Stomach smooth muscle (tissue), 2 donors: ENCODE measurements at regions not wholly inside any gene's neighbourhood (a gene's known extent, or its start where the extent isn't known, plus 50 kb on each side); places are given as distances from the start of the nearest gene placed in this dataset.
"Not testable (repeated sequence)": the region's sequence is repeated elsewhere in the genome, so short reads cannot be mapped to it uniquely, and the experiment has no call there.

Experiments
- H3K27ac ChIP-seq: one replicate; pipeline ENCODE4 v1.7.0; 2013; ENCODE audit warnings: mild to moderate bottlenecking, low read length, inconsistent platforms
- H3K27me3 ChIP-seq, 2 donors: one replicate each; pipeline ENCODE4 v1.7.0; 2013; ENCODE audit warnings: low read length in 2 of 2; ENCODE audit not compliant: insufficient read depth in 2 of 2, control insufficient read depth in 1 of 2
- H3K36me3 ChIP-seq, 2 donors: one replicate each; pipeline ENCODE4 v1.7.0; 2013; ENCODE audit warnings: low read length in 2 of 2; ENCODE audit not compliant: control insufficient read depth in 2 of 2, insufficient read depth in 2 of 2
- H3K4me1 ChIP-seq: one replicate; pipeline ENCODE4 v1.7.0; 2013; ENCODE audit warnings: low read length; ENCODE audit not compliant: control insufficient read depth, insufficient read depth
- H3K4me3 ChIP-seq, 2 donors: one replicate each; pipeline ENCODE4 v1.7.0; 2013; ENCODE audit warnings: low read length in 2 of 2
- H3K9ac ChIP-seq, 2 donors: one replicate each; pipeline ENCODE4 v1.7.0; 2013; ENCODE audit warnings: low read length in 2 of 2, mild to moderate bottlenecking in 1 of 2
- H3K9me3 ChIP-seq, 2 donors: one replicate each; pipeline ENCODE4 v1.7.0; 2013; ENCODE audit warnings: low read length in 2 of 2; ENCODE audit not compliant: control insufficient read depth in 2 of 2
- donor health status: healthy.
- donor health status: Pancreatic carcinoma.

DNA sequence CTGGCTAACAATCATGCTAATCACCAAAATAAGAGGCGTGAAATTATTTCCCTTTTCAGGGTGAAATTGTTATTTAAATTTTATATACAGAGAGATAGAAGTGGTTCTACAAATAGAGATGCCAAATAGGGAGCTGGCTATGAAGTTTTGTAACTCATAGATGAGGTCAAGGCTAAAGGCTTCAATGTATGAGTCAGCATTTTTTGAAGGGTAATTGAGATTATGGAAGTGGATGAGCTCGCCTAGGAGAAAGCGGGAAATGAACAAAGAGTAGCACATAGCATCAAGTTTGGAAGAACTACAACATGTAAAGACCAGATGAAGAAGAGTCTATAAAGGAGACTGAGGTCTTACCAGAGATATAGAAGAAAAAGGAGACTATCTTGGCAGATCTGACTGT, 838.1 kb downstream of the DNAJB9 start:
- H3K4me1 ChIP-seq, result no peaks in the 10 kb centered on the region
- H3K9me3 ChIP-seq, result no peaks in the 10 kb centered on the region
- no peaks in the 10 kb centered on the region for H3K27me3 ChIP-seq

DNA sequence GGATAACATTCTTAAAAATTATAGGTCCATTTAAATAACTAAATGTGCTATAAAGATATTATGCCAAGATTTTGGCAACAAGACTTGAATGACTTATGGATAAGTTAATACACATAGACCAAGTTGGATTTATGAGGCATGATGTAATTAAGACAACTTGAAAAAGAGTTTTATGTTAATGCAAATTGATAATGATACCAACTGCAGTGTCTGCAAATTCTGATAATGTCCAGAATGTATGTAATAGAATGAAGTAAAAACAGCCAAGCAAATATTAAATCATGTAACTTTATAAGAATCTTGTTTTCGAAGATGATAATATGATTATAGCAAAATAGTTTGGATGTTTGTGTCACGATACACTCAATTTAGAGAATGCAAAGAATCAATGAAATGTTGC, 868.3 kb downstream of the DNAJB9 start:
- Histone ChIP-seq H3K9me3 (no peaks in the 10 kb centered on the region), H3K4me1 (no peaks in the 10 kb centered on the region), H3K27me3 (no peaks in the 10 kb centered on the region), H3K4me3 (no peak overlapping the region), H3K36me3 (no peaks in the 10 kb centered on the region), H3K27ac (no peak overlapping the region), H3K9ac (no peak overlapping the region)

More for the DNA sequence above, 838.1 kb downstream of the DNAJB9 start:
- H3K27ac ChIP-seq, result no peak overlapping the region
- no peak overlapping the region for H3K9ac ChIP-seq
- no peak overlapping the region for H3K4me3 ChIP-seq
- no peaks in the 10 kb centered on the region for H3K36me3 ChIP-seq

DNA sequence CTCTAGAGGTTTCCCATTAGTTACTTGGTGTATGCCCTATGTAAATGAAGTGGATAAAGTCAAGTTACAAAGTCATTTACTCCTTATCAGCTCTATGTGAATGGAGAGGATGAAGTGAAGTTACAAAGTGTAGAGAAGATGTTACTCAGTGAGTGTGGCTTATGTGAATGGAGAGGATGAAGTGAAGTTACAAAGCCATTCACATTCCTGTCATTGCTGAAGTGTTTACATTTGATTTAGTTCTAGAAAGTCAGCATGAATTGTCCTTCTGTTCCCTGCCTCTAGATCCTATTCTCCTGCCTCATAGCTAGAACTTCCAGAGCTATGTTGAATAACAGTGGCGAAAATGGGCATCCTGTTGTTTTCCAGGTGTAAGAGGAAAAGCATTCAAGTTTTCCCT, 880.1 kb downstream of the DNAJB9 start:
- Histone ChIP-seq H3K27me3 (no peaks in the 10 kb centered on the region), H3K36me3 (no peaks in the 10 kb centered on the region), H3K4me1 (no peaks in the 10 kb centered on the region), H3K27ac (no peak overlapping the region), H3K9me3 (peaks cover 0 to 8% of the 10 kb centered on the region in 2 donors), H3K4me3 (no peak overlapping the region), H3K9ac (no peak overlapping the region)

DNA sequence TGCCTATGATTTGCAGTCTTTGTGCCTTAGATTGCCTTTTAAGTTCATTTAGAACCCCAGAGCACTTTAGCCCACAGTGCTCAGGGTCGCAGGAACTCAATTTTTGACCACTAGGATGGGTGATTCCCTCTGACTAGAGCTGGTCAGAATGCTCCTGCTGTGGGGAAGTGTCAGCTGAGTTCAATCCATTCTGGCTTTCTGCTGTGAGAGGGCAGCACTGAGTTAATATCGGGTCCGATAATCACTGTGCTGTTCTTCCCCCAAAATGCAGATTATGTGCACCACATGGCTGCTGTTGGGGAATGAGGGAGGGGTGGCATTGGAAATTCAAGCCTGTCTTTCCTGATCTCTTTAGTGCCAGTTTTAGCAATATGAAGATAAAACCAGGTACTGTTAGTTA, 886.4 kb downstream of the DNAJB9 start:
- Histone ChIP-seq H3K4me3 (no peak overlapping the region), H3K9ac (no peak overlapping the region), H3K36me3 (no peaks in the 10 kb centered on the region), H3K9me3 (peaks cover 3 to 11% of the 10 kb centered on the region in 2 donors), H3K27me3 (no peaks in the 10 kb centered on the region), H3K27ac (no peak overlapping the region), H3K4me1 (no peaks in the 10 kb centered on the region)

DNA sequence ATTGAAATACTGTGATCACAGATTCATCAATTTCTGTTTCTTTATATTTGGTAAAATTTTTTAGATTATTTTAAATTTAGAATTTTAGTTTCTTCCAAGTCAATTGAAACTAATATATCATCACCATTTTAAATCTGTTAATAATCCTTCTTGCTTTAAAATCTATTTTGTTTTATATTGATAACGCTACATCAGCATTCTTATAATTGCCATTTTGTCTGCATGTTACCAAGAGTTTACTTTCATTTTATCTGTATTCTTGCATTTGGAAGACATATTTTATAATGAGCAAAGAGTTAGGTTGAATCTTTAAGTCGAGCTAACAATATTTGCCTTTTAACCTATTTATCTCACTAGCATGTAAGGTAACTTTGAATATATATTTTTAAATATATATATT, 890.6 kb downstream of the DNAJB9 start:
- Histone ChIP-seq H3K9ac (no peak overlapping the region), H3K4me3 (no peak overlapping the region), H3K36me3 (no peaks in the 10 kb centered on the region), H3K9me3 (peaks cover 0 to 3% of the 10 kb centered on the region in 2 donors), H3K4me1 (no peaks in the 10 kb centered on the region), H3K27ac (no peak overlapping the region), H3K27me3 (no peaks in the 10 kb centered on the region)

DNA sequence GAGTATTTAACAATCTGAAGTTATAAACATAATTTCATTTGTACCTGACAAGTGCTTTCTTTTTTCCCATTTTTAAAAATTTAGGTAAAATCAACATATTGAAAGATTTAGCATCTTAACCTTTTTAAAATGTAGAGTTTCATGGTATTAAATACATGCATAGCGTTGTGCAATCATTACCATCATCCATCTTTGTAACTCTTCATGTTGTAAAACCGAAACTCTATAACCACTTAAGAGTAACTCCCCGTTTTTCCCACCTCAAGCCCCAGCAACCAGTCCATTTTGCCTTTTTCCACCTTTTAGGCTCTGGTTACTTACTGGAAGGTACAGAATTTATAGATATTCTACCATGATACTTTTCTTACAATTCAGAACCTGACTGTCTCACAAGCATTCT, 892.5 kb downstream of the DNAJB9 start:
- no peaks in the 10 kb centered on the region for H3K9me3 ChIP-seq
- no peak overlapping the region for H3K9ac ChIP-seq
- H3K4me1 ChIP-seq, result no peaks in the 10 kb centered on the region
- H3K27ac ChIP-seq, result no peak overlapping the region
- H3K4me3 ChIP-seq, result no peak overlapping the region
- no peaks in the 10 kb centered on the region for H3K27me3 ChIP-seq
- no peaks in the 10 kb centered on the region for H3K36me3 ChIP-seq

DNA sequence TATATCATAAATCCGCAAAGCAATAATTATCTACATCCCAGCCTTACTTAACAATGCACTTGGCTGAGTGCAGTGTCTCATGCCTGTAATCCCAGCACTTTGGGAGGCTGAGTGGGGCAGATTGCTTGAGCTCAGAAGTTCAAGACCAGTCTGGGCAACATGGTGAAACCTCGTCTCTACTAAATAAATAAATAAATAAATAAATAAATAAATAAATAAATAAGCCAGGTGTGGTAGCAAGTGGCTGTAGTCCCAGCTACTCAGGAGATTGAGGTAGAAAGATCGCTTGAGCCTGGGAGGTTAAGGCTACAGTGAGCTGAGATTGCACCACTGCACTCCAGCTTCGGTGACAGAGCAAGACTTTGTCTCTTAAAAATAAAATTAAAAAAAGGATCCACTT, 898.1 kb downstream of the DNAJB9 start:
- H3K4me1 ChIP-seq, H3K27me3 ChIP-seq, H3K27ac ChIP-seq, H3K36me3 ChIP-seq, H3K9ac ChIP-seq, H3K4me3 ChIP-seq, H3K9me3 ChIP-seq: not testable (repeated sequence)

DNA sequence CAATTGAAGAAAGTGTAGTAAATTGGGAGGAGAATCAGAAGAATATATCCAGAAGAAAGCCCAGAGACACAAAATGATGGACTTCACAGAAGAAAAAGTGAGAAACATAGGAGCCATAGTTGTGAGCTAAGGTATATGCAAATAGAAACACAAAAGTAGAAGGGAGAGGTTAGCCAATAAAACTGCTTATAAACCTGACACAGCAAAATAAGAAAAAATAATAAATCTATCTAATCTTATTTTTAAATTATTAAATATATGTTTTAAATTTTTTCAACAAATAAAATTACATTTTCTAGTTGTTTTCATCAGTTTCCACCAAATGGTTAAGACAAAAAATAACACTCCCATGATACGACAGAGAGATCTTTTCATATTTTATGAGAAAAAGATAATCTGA, 903.5 kb downstream of the DNAJB9 start:
- H3K27me3 ChIP-seq, result no peaks in the 10 kb centered on the region
- no peaks in the 10 kb centered on the region for H3K9me3 ChIP-seq
- H3K27ac ChIP-seq, result no peak overlapping the region
- no peak overlapping the region for H3K4me3 ChIP-seq
- no peaks in the 10 kb centered on the region for H3K4me1 ChIP-seq
- H3K9ac ChIP-seq, result no peak overlapping the region
- no peaks in the 10 kb centered on the region for H3K36me3 ChIP-seq

DNA sequence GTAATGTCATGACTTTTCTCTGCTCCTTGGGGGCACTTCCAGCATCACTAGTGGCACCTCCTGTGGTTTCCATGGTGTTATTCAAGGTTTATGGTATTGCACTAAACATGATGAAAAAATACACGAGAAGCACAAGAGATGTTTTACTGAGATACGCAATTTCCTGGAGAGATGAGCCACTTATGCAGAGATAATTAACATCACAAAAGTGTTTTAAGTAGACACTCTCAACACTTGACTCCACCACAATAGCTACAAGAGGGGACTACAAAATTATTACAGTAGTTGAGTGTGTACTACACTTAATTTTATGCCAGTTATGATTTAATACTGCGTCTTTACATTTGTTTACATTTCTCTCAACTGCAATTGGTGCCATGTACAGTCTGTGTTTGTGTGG, 906.7 kb downstream of the DNAJB9 start:
- Histone ChIP-seq H3K9me3 (no peaks in the 10 kb centered on the region), H3K27me3 (no peaks in the 10 kb centered on the region), H3K36me3 (no peaks in the 10 kb centered on the region), H3K4me3 (no peak overlapping the region), H3K27ac (no peak overlapping the region), H3K4me1 (no peaks in the 10 kb centered on the region), H3K9ac (no peak overlapping the region)

DNA sequence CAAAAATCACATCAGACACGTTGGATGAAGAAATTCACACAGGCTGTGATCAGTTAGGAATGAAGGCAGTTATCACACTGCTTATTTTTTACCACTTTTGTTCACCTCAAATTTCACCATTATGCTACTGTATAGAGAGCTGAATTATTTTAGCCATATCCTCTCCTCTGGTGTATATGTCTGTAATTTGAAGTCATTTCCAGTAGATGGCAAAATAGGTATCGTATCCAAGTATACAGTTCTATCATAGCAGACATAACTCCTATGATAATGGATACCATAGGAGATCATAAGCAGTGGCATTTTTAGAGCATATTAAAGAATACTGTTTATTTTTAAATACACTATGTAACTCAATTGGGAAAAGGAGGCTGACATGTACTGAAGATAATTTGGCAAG, 909.7 kb downstream of the DNAJB9 start:
- no peaks in the 10 kb centered on the region for H3K27me3 ChIP-seq
- H3K4me1 ChIP-seq, result no peaks in the 10 kb centered on the region
- no peaks in the 10 kb centered on the region for H3K36me3 ChIP-seq
- H3K9ac ChIP-seq, result no peak overlapping the region
- no peak overlapping the region for H3K4me3 ChIP-seq
- no peak overlapping the region for H3K27ac ChIP-seq
- H3K9me3 ChIP-seq, result no peaks in the 10 kb centered on the region

DNA sequence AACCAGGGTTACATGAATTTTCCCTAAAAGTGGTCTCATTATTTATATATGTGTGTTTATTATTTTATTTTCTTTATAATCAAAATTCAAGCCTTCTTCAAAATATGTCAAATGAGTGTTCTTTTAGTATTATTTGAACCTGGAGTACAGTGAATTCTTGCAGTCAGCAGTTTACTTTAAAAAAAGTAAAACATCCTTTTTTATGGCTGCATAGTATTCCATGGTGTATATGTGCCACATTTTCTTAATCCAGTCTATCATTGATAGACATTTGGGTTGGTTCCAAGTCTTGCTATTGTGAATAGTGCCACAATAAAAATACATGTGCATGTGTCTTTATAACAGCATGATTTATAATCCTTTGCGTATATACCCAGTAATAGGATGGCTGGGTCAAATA, 920.9 kb downstream of the DNAJB9 start:
- H3K27me3 ChIP-seq, H3K9me3 ChIP-seq, H3K27ac ChIP-seq, H3K36me3 ChIP-seq, H3K4me3 ChIP-seq, H3K9ac ChIP-seq, H3K4me1 ChIP-seq: not testable (repeated sequence)

DNA sequence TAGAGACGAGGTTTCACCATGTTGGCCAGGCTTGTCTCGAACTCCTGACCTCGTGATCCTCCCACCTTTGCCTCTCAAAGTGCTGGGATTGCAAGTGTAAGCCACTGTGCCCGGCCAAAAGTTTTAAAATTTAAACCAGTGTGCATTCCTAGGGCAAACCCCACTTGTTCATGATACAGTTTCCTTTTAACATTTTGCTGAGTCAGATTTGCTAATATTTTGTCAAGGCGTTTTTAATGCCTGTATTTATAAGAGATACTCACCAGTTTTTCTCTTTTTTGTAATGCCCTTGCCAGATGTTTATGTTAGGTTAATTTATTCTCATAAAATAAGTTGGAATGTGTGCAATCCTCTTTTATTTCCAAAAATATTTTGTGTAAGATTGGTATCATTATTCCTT, 927.4 kb downstream of the DNAJB9 start:
- H3K9ac ChIP-seq, result no peak overlapping the region
- H3K4me1 ChIP-seq, result no peaks in the 10 kb centered on the region
- H3K36me3 ChIP-seq, result no peaks in the 10 kb centered on the region
- H3K9me3 ChIP-seq, result no peaks in the 10 kb centered on the region
- no peak overlapping the region for H3K4me3 ChIP-seq
- H3K27ac ChIP-seq, result no peak overlapping the region
- no peaks in the 10 kb centered on the region for H3K27me3 ChIP-seq
